Ascending aorta (tissue), 2 donors: ENCODE measurements at regions not wholly inside any gene's neighbourhood (a gene's known extent, or its start where the extent isn't known, plus 50 kb on each side); places are given as distances from the start of the nearest gene placed in this dataset.
"Not testable (repeated sequence)": the region's sequence is repeated elsewhere in the genome, so short reads cannot be mapped to it uniquely, and the experiment has no call there.

Source experiments
- DNase-seq, 2 donors: peaks; one replicate each; pipeline ENCODE4 v3.0.0-alpha.2; 2019; ENCODE audit warnings: low spot score in 2 of 2
- H3K27ac ChIP-seq, 2 donors: fragments of 200-600 bp; sonication (generic); one replicate each; pipeline ENCODE4 v1.5.1; 2016 to 2017; ENCODE audit warnings: mild to moderate bottlenecking in 1 of 2
- H3K27me3 ChIP-seq: fragments of 200-600 bp; sonication (generic); one replicate; pipeline ENCODE4 v1.5.1; 2017
- H3K36me3 ChIP-seq, 2 donors: fragments of 200-600 bp; sonication (generic); one replicate each; pipeline ENCODE4 v1.5.1; 2016
- H3K4me1 ChIP-seq, 2 donors: fragments of 200-600 bp; sonication (generic); one replicate each; pipeline ENCODE4 v1.5.1; 2016 to 2017; ENCODE audit warnings: mild to moderate bottlenecking in 1 of 2
- H3K4me3 ChIP-seq, 2 donors: fragments of 200-600 bp; sonication (generic); one replicate each; pipeline ENCODE4 v1.5.1; 2016 to 2017; ENCODE audit warnings: mild to moderate bottlenecking in 1 of 2
- H3K9me3 ChIP-seq, 2 donors: fragments of 200-600 bp; sonication (generic); one replicate each; pipeline ENCODE4 v1.5.1; 2016
- intact Hi-C: fragments of 100-400 bp; cut with DNase I; formaldehyde crosslinking; loops from one replicate; pipeline ENCODE4 v1.15.1; 2023
- TF ChIP-seq, protein P1 (sequence below), 3 experiments: fragments of 200-600 bp in 2 of 3; fragments of 450-650 bp in 1 of 3; sonication (generic) in 2 of 3; IDR thresholded peaks; one replicate each; pipeline ENCODE4 v1.5.1; 2016 to 2019; ENCODE audit warnings: antibody characterized with exemption in 3 of 3, mild to moderate bottlenecking in 1 of 3, moderate library complexity in 1 of 3

DNA sequence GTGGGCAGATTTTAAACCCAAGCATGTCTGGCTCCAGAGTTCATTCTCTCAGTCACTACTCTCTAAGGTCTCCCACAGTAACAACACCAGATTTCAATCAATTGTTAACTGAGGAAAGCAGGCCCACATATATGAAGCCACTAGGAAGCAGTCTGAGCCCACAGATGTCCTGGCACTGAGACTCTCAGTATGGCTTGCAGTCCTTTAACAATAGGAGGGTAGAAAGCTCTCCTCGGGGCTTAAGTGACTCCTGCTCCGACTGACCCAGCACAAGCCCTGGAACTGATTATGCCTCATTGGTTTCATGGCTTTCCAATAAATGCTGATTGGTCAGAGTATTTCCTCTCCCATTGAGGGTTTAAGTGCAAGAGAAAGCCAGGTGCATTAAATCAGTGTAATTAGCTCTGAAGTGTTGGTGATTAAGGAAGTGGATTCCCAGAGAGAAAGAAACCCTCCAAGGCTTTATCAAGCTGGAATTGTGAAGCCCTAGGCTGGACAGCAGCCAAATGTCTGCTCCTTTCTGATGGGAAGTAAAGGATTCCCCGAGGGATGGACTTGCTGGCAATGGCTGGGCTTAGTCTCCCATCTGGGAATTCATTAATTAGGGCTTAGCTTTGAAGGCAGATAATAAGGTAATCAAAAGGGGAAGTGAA is 76.6 kb upstream of the PROKR2 start:
- Histone ChIP-seq H3K4me3 (no peak overlapping the region), H3K36me3 (no peaks in the 10 kb centered on the region), H3K27ac (no peak overlapping the region), H3K9me3 (no peaks in the 10 kb centered on the region), H3K4me1 (no peaks in the 10 kb centered on the region), H3K27me3 (no peaks in the 10 kb centered on the region)
- intact Hi-C loops: no loop called here
- DNase-seq: no peak
- TF ChIP-seq, protein P1, sequence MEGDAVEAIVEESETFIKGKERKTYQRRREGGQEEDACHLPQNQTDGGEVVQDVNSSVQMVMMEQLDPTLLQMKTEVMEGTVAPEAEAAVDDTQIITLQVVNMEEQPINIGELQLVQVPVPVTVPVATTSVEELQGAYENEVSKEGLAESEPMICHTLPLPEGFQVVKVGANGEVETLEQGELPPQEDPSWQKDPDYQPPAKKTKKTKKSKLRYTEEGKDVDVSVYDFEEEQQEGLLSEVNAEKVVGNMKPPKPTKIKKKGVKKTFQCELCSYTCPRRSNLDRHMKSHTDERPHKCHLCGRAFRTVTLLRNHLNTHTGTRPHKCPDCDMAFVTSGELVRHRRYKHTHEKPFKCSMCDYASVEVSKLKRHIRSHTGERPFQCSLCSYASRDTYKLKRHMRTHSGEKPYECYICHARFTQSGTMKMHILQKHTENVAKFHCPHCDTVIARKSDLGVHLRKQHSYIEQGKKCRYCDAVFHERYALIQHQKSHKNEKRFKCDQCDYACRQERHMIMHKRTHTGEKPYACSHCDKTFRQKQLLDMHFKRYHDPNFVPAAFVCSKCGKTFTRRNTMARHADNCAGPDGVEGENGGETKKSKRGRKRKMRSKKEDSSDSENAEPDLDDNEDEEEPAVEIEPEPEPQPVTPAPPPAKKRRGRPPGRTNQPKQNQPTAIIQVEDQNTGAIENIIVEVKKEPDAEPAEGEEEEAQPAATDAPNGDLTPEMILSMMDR (IDR thresholded peaks at IDR 0.05): no peak

DNA sequence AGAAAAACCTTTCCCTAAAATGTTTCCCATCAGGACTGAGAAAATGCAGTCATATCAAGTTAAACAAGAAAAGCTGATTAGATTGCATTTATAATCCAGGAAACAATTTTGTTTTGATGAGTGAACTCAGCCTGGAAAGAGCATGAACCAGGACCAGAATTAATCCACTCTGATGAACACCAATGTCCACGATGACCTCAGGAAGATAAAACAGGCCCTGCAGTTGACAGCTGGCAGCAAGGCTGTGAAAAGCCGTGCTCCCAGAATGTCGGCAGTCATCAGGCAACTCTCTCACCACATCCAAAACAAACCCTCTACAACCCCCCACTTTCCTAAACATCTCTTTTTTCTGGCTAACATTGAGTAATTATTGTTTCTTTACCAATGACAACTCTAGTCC is 74.0 kb upstream of the PROKR2 start:
- no peak overlapping the region for H3K27ac ChIP-seq
- no peak overlapping the region for H3K4me3 ChIP-seq
- intact Hi-C loops: no loop called here
- DNase-seq: no peak
- no peaks in the 10 kb centered on the region for H3K27me3 ChIP-seq
- TF ChIP-seq, protein P1 (IDR thresholded peaks at IDR 0.05): no peak
- H3K9me3 ChIP-seq: no peaks in the 10 kb centered on the region
- no peaks in the 10 kb centered on the region for H3K36me3 ChIP-seq
- H3K4me1 ChIP-seq: no peaks in the 10 kb centered on the region

DNA sequence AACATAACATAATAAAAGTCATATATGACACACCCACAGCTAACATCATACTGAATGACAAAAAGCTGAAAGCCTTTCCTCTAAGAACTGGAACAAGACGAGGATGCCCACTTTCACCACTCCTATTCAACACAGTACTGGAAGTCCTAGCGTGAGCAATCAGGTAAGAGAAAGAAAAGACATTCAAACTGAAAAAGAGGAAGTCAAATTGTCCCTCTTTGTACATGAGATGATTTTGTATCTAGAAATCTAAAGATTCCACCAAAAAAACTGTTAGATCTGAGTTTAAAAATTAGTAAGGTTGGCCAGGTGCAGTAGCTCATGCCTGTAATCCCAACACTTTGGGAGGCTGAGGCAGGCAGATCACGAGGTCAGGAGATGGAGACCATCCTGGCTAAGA is 70.1 kb upstream of the PROKR2 start:
- H3K27ac ChIP-seq: not testable (repeated sequence)

DNA sequence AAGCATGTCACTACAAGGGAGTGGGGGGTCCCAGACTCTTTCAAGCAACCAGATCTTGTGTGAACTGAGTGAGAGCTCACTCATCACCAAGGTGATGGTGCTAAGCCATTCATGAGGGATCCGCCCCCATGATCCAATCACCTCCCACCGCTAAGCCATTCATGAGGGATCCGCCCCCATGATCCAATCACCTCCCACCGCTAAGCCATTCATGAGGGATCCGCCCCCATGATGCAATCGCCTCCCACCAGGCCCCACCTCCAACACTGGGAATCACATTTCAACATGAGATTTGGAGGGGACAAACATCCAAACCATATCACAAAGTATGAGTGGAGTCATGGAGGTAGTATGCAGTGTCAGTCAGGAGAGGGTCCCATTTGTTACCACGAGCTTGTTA is 64.8 kb upstream of the PROKR2 start:
- H3K4me1 ChIP-seq, intact Hi-C loops, H3K4me3 ChIP-seq, DNase-seq, H3K27ac ChIP-seq, H3K27me3 ChIP-seq, H3K36me3 ChIP-seq, H3K9me3 ChIP-seq: not testable (repeated sequence)

More for the DNA sequence above, 70.1 kb upstream of the PROKR2 start:
- H3K27me3 ChIP-seq, H3K4me1 ChIP-seq, H3K4me3 ChIP-seq, intact Hi-C loops, DNase-seq, H3K36me3 ChIP-seq, H3K9me3 ChIP-seq: not testable (repeated sequence)

DNA sequence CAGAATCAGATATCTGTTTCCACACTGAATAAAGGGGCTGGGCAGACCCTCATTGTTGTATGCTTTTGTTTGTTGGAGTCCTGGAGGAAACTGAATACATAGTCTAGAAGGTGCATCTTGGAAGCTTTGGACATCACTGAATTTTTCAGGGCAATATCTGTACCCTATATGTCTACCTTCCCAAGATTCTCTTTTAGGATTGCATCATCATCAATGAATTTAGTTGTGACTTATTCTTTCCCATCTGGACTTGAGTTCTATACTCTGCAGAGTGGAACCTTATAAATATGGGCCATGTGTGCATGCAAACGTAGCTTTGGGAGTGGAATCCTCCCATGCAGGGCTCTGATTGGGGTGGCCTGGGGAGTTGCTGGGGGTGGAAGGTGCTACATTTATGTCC is 60.7 kb upstream of the PROKR2 start:
- Histone ChIP-seq H3K4me1 (no peaks in the 10 kb centered on the region), H3K27ac (no peak overlapping the region), H3K27me3 (no peaks in the 10 kb centered on the region), H3K9me3 (no peaks in the 10 kb centered on the region), H3K4me3 (no peak overlapping the region), H3K36me3 (no peaks in the 10 kb centered on the region)
- no peak for DNase-seq
- intact Hi-C loops: no loop called here
- TF ChIP-seq, protein P1 (IDR thresholded peaks at IDR 0.05): no peak

DNA sequence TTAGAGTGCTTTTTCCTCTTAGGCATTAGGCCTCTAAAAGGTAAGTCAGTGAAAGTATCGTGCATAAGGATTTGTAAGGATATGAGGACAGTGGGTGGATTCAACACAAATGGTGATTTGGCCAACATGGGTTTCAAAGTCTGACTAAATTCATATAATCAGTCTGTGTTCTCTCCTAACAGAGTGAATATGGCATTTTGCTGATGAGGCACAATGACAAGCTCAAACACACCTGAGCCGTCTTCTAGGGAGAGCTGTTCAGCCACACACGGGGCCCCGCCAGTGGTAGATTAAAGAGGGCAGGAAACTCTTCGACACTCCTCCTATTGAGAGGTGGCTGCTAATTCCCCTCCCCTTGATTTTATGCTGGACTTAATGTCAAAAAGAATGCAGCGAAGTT is 59.5 kb upstream of the PROKR2 start:
- no peaks in the 10 kb centered on the region for H3K4me1 ChIP-seq
- H3K27ac ChIP-seq: no peak overlapping the region
- intact Hi-C loops: no loop called here
- H3K27me3 ChIP-seq: no peaks in the 10 kb centered on the region
- no peaks in the 10 kb centered on the region for H3K9me3 ChIP-seq
- TF ChIP-seq, protein P1 (IDR thresholded peaks at IDR 0.05): no peak
- DNase-seq: no peak
- H3K4me3 ChIP-seq: no peak overlapping the region
- H3K36me3 ChIP-seq: no peaks in the 10 kb centered on the region

DNA sequence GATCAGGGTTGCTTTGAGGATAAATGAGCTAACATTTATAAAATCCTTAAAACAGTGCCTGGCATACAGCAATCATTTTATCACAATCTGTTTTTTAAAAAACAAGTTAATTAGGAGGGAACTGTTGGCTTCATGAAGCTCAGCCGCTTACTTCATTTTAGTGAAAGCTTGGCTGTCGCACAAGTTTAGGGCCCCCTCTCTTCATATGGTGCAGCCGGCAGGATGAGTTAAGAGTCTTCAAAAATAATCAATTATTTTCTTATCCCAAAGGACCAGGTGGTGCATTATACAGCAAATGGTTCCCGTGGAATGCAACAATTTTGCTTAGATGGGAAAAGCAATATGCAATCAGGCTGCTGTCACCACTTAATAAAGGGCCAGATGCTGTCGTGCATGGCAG is 57.4 kb upstream of the PROKR2 start:
- Histone ChIP-seq H3K27ac (no peak overlapping the region), H3K27me3 (no peaks in the 10 kb centered on the region), H3K9me3 (no peaks in the 10 kb centered on the region), H3K4me1 (no peaks in the 10 kb centered on the region), H3K36me3 (no peaks in the 10 kb centered on the region), H3K4me3 (no peak overlapping the region)
- no peak for DNase-seq
- intact Hi-C loops: no loop called here
- TF ChIP-seq, protein P1 (IDR thresholded peaks at IDR 0.05): no peak
